Uterus (tissue), 2 donors: ENCODE measurements at regions not wholly inside any gene's neighbourhood (a gene's known extent, or its start where the extent isn't known, plus 50 kb on each side); places are given as distances from the start of the nearest gene placed in this dataset.

Source experiments
- POLR2A ChIP-seq, 2 donors: fragments of 450-650 bp; IDR thresholded peaks; one replicate each; pipeline ENCODE4 v1.6.1; 2016; ENCODE audit warnings: antibody characterized with exemption in 2 of 2, mild to moderate bottlenecking in 1 of 2, moderate library complexity in 1 of 2
- TF ChIP-seq, protein P1 (sequence below), 4 experiments: fragments of 200-600 bp in 2 of 4; fragments of 450-650 bp in 2 of 4; sonication (generic) in 2 of 4; IDR thresholded peaks; one replicate each; pipeline ENCODE4 v1.5.1; 2016 to 2019; ENCODE audit warnings: antibody characterized with exemption in 4 of 4, mild to moderate bottlenecking in 2 of 4, moderate library complexity in 1 of 4

GRCh38 chr1:56404066-56404465, 175.3 kb downstream of the PLPP3 start:
- TF ChIP-seq, protein P1, sequence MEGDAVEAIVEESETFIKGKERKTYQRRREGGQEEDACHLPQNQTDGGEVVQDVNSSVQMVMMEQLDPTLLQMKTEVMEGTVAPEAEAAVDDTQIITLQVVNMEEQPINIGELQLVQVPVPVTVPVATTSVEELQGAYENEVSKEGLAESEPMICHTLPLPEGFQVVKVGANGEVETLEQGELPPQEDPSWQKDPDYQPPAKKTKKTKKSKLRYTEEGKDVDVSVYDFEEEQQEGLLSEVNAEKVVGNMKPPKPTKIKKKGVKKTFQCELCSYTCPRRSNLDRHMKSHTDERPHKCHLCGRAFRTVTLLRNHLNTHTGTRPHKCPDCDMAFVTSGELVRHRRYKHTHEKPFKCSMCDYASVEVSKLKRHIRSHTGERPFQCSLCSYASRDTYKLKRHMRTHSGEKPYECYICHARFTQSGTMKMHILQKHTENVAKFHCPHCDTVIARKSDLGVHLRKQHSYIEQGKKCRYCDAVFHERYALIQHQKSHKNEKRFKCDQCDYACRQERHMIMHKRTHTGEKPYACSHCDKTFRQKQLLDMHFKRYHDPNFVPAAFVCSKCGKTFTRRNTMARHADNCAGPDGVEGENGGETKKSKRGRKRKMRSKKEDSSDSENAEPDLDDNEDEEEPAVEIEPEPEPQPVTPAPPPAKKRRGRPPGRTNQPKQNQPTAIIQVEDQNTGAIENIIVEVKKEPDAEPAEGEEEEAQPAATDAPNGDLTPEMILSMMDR (IDR thresholded peaks at IDR 0.05), result no peak
- TF ChIP-seq POLR2A (IDR thresholded peaks at IDR 0.05), result no peak
